Neutrophil (primary cell): ENCODE measurements at regions not wholly inside any gene's neighbourhood (a gene's known extent, or its start where the extent isn't known, plus 50 kb on each side); places are given as distances from the start of the nearest gene placed in this dataset.

Source experiments
- H3K27ac ChIP-seq: fragments of 200-600 bp; sonication (generic); 2 replicates; pipeline ENCODE4 v1.5.1; 2016; ENCODE audit warnings: mild to moderate bottlenecking, moderate library complexity
- H3K27me3 ChIP-seq: fragments of 200-600 bp; sonication (generic); 2 replicates; pipeline ENCODE4 v1.6.0; 2016; ENCODE audit warnings: mild to moderate bottlenecking
- H3K36me3 ChIP-seq: fragments of 200-600 bp; sonication (generic); 2 replicates; pipeline ENCODE4 v1.5.1; 2017
- H3K4me1 ChIP-seq, 2 experiments: fragments of 200-600 bp in 1 of 2; sonication (generic) in 1 of 2; 1 replicate in 1 of 2; 2 replicates in 1 of 2; pipeline versions ENCODE4 v1.5.1 to v1.6.1; 2013 to 2016; ENCODE audit warnings: low read depth in 1 of 2, low read length in 1 of 2, mild to moderate bottlenecking in 1 of 2, moderate library complexity in 1 of 2; ENCODE audit not compliant: control insufficient read depth in 1 of 2, insufficient read depth in 1 of 2
- H3K4me3 ChIP-seq, 2 experiments: fragments of 200-600 bp in 1 of 2; sonication (generic) in 1 of 2; 1 replicate in 1 of 2; 2 replicates in 1 of 2; pipeline ENCODE4 v1.5.1; 2013 to 2016; ENCODE audit warnings: low read depth in 1 of 2, low read length in 1 of 2, mild to moderate bottlenecking in 1 of 2, moderate library complexity in 1 of 2
- H3K9me3 ChIP-seq: fragments of 200-600 bp; sonication (generic); 2 replicates; pipeline ENCODE4 v1.5.1; 2016
- CTCF ChIP-seq: fragments of 200-600 bp; sonication (generic); IDR thresholded peaks from 2 replicates; pipeline ENCODE4 v1.5.1; 2016; ENCODE audit warnings: antibody characterized with exemption

DNA sequence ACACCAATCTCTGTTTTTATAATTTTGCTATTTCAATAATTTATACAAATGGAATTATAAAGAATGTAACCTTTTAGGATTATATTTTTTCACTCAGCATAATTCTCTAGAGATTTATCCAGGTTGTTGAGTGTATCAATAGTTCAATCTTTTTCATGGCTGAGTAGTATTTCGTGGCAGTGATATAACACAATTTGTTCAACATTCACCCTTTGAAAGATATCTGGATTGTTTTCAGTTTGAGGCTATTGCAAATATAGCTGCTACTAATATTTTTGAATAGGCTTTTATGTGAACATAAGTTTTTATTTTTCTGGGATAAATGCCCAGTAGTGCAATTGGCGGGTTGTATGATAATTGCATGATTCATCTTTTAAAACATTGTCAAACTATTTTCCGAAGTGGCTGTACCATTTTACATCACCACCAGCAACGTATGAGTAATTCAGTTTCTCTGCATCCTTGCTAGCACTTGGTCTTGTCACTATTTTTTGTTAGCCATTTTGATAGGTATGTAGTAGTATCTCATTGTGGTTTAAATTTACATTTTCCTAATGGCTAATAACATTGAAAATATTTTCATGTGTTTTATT, 55.6 kb upstream of the ABCD3 start:
- Histone ChIP-seq H3K27me3 (peaks cover 7% of the 10 kb centered on the region), H3K9me3 (no peaks in the 10 kb centered on the region), H3K27ac (no peak overlapping the region), H3K4me3 (no peak overlapping the region), H3K36me3 (no peaks in the 10 kb centered on the region), H3K4me1 (peaks cover 0 to 12% of the 10 kb centered on the region in 2 experiments)
- no peak for TF ChIP-seq CTCF

- no peaks in the 10 kb centered on the region for H3K9me3 ChIP-seq
- H3K4me1 ChIP-seq = peaks cover 0 to 10% of the 10 kb centered on the region in 2 experiments
- no peak overlapping the region for H3K4me3 ChIP-seq
- H3K36me3 ChIP-seq = no peaks in the 10 kb centered on the region
- H3K27me3 ChIP-seq = no peaks in the 10 kb centered on the region
- no peak for TF ChIP-seq CTCF
- no peak overlapping the region for H3K27ac ChIP-seq
Observed at GRCh38 chr1:94358630-94359599, 59.3 kb upstream of the ABCD3 start.

GRCh38 chr1:94357661-94358060, 60.5 kb upstream of the ABCD3 start:
- Histone ChIP-seq H3K27me3 (no peaks in the 10 kb centered on the region), H3K4me1 (peaks cover 0 to 10% of the 10 kb centered on the region in 2 experiments), H3K36me3 (no peaks in the 10 kb centered on the region), H3K9me3 (no peaks in the 10 kb centered on the region), H3K4me3 (no peak overlapping the region), H3K27ac (no peak overlapping the region)
- no peak for TF ChIP-seq CTCF

- Histone ChIP-seq H3K9me3 (no peaks in the 10 kb centered on the region), H3K27ac (no peak overlapping the region), H3K27me3 (no peaks in the 10 kb centered on the region), H3K4me1 (peaks cover 0 to 6% of the 10 kb centered on the region in 2 experiments), H3K4me3 (no peak overlapping the region), H3K36me3 (no peaks in the 10 kb centered on the region)
- TF ChIP-seq CTCF = no peak
Observed at GRCh38 chr1:94355485-94355980, 62.7 kb upstream of the ABCD3 start.

GRCh38 chr1:94351481-94351880, 66.7 kb upstream of the ABCD3 start:
- Histone ChIP-seq H3K4me1 (no peaks in the 10 kb centered on the region), H3K27ac (no peak overlapping the region), H3K9me3 (no peaks in the 10 kb centered on the region), H3K36me3 (no peaks in the 10 kb centered on the region), H3K4me3 (no peak overlapping the region), H3K27me3 (no peaks in the 10 kb centered on the region)
- no peak for TF ChIP-seq CTCF
